ENCODE measurements at regions not wholly inside any gene's neighbourhood (a gene's known extent, or its start where the extent isn't known, plus 50 kb on each side); places are given as distances from the start of the nearest gene placed in this dataset.

- Histone ChIP-seq H3K4me1 (ENCODE audit: control insufficient read depth, insufficient read depth, low read length) (no peaks in the 10 kb centered on the region), H3K36me3 (ENCODE audit: control insufficient read depth, insufficient read depth, low read length) (no peaks in the 10 kb centered on the region), H3K27me3 (ENCODE audit: control insufficient read depth, insufficient read depth, low read length) (no peaks in the 10 kb centered on the region), H3K9me3 (ENCODE audit: control insufficient read depth, low read depth, low read length) (no peaks in the 10 kb centered on the region), H3K27ac (ENCODE audit: low read length) (no peak overlapping the region), H3K4me3 (ENCODE audit: low read length) (no peak overlapping the region)
- no peak for DNase-seq
- no CpG with 5 or more reads among the region's 9 CpGs for WGBS (ENCODE audit: insufficient coverage, low lambda C conversion rate)
These were observed 175.6 kb downstream of the SMAD6 start for GRCh38 chr15:66877477-66878271.

- H3K9me3 ChIP-seq (ENCODE audit: control insufficient read depth, low read depth, low read length) = no peaks in the 10 kb centered on the region
- WGBS (ENCODE audit: insufficient coverage, low lambda C conversion rate) = no CpG with 5 or more reads among the region's 4 CpGs
These were observed 176.7 kb downstream of the SMAD6 start for GRCh38 chr15:66878761-66879160.

GRCh38 chr15:66879531-66880368 is 177.7 kb downstream of the SMAD6 start:
- Histone ChIP-seq H3K36me3 (ENCODE audit: control insufficient read depth, insufficient read depth, low read length) (no peaks in the 10 kb centered on the region), H3K27me3 (ENCODE audit: control insufficient read depth, insufficient read depth, low read length) (peaks cover 5% of the 10 kb centered on the region), H3K27ac (ENCODE audit: low read length) (no peak overlapping the region), H3K4me1 (ENCODE audit: control insufficient read depth, insufficient read depth, low read length) (peaks cover 3% of the 10 kb centered on the region), H3K4me3 (ENCODE audit: low read length) (no peak overlapping the region), H3K9me3 (ENCODE audit: control insufficient read depth, low read depth, low read length) (no peaks in the 10 kb centered on the region)
- no peak for DNase-seq
- WGBS (ENCODE audit: insufficient coverage, low lambda C conversion rate) = no CpG with 5 or more reads among the region's 8 CpGs

More at GRCh38 chr15:66878761-66879160, 176.7 kb downstream of the SMAD6 start:
- peaks cover 3% of the 10 kb centered on the region for H3K4me1 ChIP-seq (ENCODE audit: control insufficient read depth, insufficient read depth, low read length)
- H3K27me3 ChIP-seq (ENCODE audit: control insufficient read depth, insufficient read depth, low read length) = peaks cover 5% of the 10 kb centered on the region
- H3K27ac ChIP-seq (ENCODE audit: low read length) = no peak overlapping the region
- no peak overlapping the region for H3K4me3 ChIP-seq (ENCODE audit: low read length)
- H3K36me3 ChIP-seq (ENCODE audit: control insufficient read depth, insufficient read depth, low read length) = no peaks in the 10 kb centered on the region
- no peak for DNase-seq

GRCh38 chr15:66880380-66881155 is 178.5 kb downstream of the SMAD6 start:
- peaks cover 5% of the 10 kb centered on the region for H3K27me3 ChIP-seq (ENCODE audit: control insufficient read depth, insufficient read depth, low read length)
- no CpG with 5 or more reads among the region's 11 CpGs for WGBS (ENCODE audit: insufficient coverage, low lambda C conversion rate)
- H3K4me3 ChIP-seq (ENCODE audit: low read length) = no peak overlapping the region
- no peaks in the 10 kb centered on the region for H3K9me3 ChIP-seq (ENCODE audit: control insufficient read depth, low read depth, low read length)
- H3K36me3 ChIP-seq (ENCODE audit: control insufficient read depth, insufficient read depth, low read length) = no peaks in the 10 kb centered on the region
- H3K4me1 ChIP-seq (ENCODE audit: control insufficient read depth, insufficient read depth, low read length) = peaks cover 3% of the 10 kb centered on the region
- H3K27ac ChIP-seq (ENCODE audit: low read length) = no peak overlapping the region
- no peak for DNase-seq

- no CpG with 5 or more reads among the region's 12 CpGs for WGBS (ENCODE audit: insufficient coverage, low lambda C conversion rate)
- H3K4me3 ChIP-seq (ENCODE audit: low read length) = no peak overlapping the region
- DNase-seq = no peak
- peaks cover 3% of the 10 kb centered on the region for H3K4me1 ChIP-seq (ENCODE audit: control insufficient read depth, insufficient read depth, low read length)
- no peaks in the 10 kb centered on the region for H3K36me3 ChIP-seq (ENCODE audit: control insufficient read depth, insufficient read depth, low read length)
- H3K9me3 ChIP-seq (ENCODE audit: control insufficient read depth, low read depth, low read length) = no peaks in the 10 kb centered on the region
- no peak overlapping the region for H3K27ac ChIP-seq (ENCODE audit: low read length)
- H3K27me3 ChIP-seq (ENCODE audit: control insufficient read depth, insufficient read depth, low read length) = peaks cover 5% of the 10 kb centered on the region
These were observed 179.3 kb downstream of the SMAD6 start for GRCh38 chr15:66881173-66881905.

- no CpG with 5 or more reads among the region's 11 CpGs for WGBS (ENCODE audit: insufficient coverage, low lambda C conversion rate)
- H3K4me3 ChIP-seq (ENCODE audit: low read length) = no peak overlapping the region
- peaks cover 3% of the 10 kb centered on the region for H3K9me3 ChIP-seq (ENCODE audit: control insufficient read depth, low read depth, low read length)
- peaks cover 3% of the 10 kb centered on the region for H3K4me1 ChIP-seq (ENCODE audit: control insufficient read depth, insufficient read depth, low read length)
- no peak overlapping the region for H3K27ac ChIP-seq (ENCODE audit: low read length)
- DNase-seq = no peak
- H3K27me3 ChIP-seq (ENCODE audit: control insufficient read depth, insufficient read depth, low read length) = peaks cover 5% of the 10 kb centered on the region
- no peaks in the 10 kb centered on the region for H3K36me3 ChIP-seq (ENCODE audit: control insufficient read depth, insufficient read depth, low read length)
These were observed 180.4 kb downstream of the SMAD6 start for GRCh38 chr15:66882251-66883020.

GRCh38 chr15:66883284-66883911 is 181.4 kb downstream of the SMAD6 start:
- no peaks in the 10 kb centered on the region for H3K36me3 ChIP-seq (ENCODE audit: control insufficient read depth, insufficient read depth, low read length)
- H3K4me3 ChIP-seq (ENCODE audit: low read length) = no peak overlapping the region
- peaks cover 3% of the 10 kb centered on the region for H3K9me3 ChIP-seq (ENCODE audit: control insufficient read depth, low read depth, low read length)
- peaks cover 3% of the 10 kb centered on the region for H3K4me1 ChIP-seq (ENCODE audit: control insufficient read depth, insufficient read depth, low read length)
- peak overlapping the region; percentile 51 for H3K27ac ChIP-seq (ENCODE audit: low read length)
- peak; percentile 49 to 64 for DNase-seq
- peaks cover 5% of the 10 kb centered on the region for H3K27me3 ChIP-seq (ENCODE audit: control insufficient read depth, insufficient read depth, low read length)
- no CpG with 5 or more reads among the region's 10 CpGs for WGBS (ENCODE audit: insufficient coverage, low lambda C conversion rate)

GRCh38 chr15:66884115-66884622 is 181.2 kb upstream of the SMAD3 start:
- DNase-seq = no peak
- Histone ChIP-seq H3K9me3 (ENCODE audit: control insufficient read depth, low read depth, low read length) (peaks cover 3% of the 10 kb centered on the region), H3K4me3 (ENCODE audit: low read length) (no peak overlapping the region), H3K27me3 (ENCODE audit: control insufficient read depth, insufficient read depth, low read length) (peaks cover 5% of the 10 kb centered on the region), H3K36me3 (ENCODE audit: control insufficient read depth, insufficient read depth, low read length) (no peaks in the 10 kb centered on the region), H3K27ac (ENCODE audit: low read length) (no peak overlapping the region), H3K4me1 (ENCODE audit: control insufficient read depth, insufficient read depth, low read length) (peaks cover 3% of the 10 kb centered on the region)
- WGBS (ENCODE audit: insufficient coverage, low lambda C conversion rate) = 100% methylated on average over 1 of the region's 8 CpGs

All from large intestine (tissue), 3 donors.